Islet precursor cell (in vitro differentiated cells): ENCODE measurements at regions not wholly inside any gene's neighbourhood (a gene's known extent, or its start where the extent isn't known, plus 50 kb on each side); places are given as distances from the start of the nearest gene placed in this dataset.

Source experiments
- DNase-seq: peaks from one replicate; pipeline ENCODE4 v3.0.0-alpha.2; 2018

- DNase-seq: no peak
These were observed 136.6 kb upstream of the ALKAL2 start for GRCh38 chr2:424306-425171.

- peak; percentile 55 for DNase-seq
These were observed 135.6 kb upstream of the ALKAL2 start for GRCh38 chr2:423479-423878.

GRCh38 chr2:422676-423435 is 135.0 kb upstream of the ALKAL2 start:
- DNase-seq: no peak

GRCh38 chr2:421406-421805 is 133.5 kb upstream of the ALKAL2 start:
- no peak for DNase-seq

GRCh38 chr2:419687-420317 is 131.9 kb upstream of the ALKAL2 start:
- DNase-seq: no peak

GRCh38 chr2:417662-418061 is 129.8 kb upstream of the ALKAL2 start:
- no peak for DNase-seq

- no peak for DNase-seq
These were observed 129.1 kb upstream of the ALKAL2 start for GRCh38 chr2:417006-417405.

GRCh38 chr2:415986-416610 is 128.2 kb upstream of the ALKAL2 start:
- no peak for DNase-seq

GRCh38 chr2:409523-409922 is 121.6 kb upstream of the ALKAL2 start:
- DNase-seq: no peak

GRCh38 chr2:407630-408029 is 119.7 kb upstream of the ALKAL2 start:
- no peak for DNase-seq

- no peak for DNase-seq
These were observed 119.0 kb upstream of the ALKAL2 start for GRCh38 chr2:406876-407275.

- DNase-seq: peak; percentile 23
These were observed 118.3 kb upstream of the ALKAL2 start for GRCh38 chr2:406231-406630.

GRCh38 chr2:404581-404980 is 116.7 kb upstream of the ALKAL2 start:
- peak; percentile 4 for DNase-seq

- DNase-seq: peak; percentile 6
These were observed 115.8 kb upstream of the ALKAL2 start for GRCh38 chr2:403682-404081.

- peak; percentile 10 for DNase-seq
These were observed 114.8 kb upstream of the ALKAL2 start for GRCh38 chr2:402721-403120.

- DNase-seq: no peak
These were observed 114.3 kb upstream of the ALKAL2 start for GRCh38 chr2:402206-402605.

- no peak for DNase-seq
These were observed 113.3 kb upstream of the ALKAL2 start for GRCh38 chr2:401019-401679.

GRCh38 chr2:397926-398325 is 110.0 kb upstream of the ALKAL2 start:
- DNase-seq: no peak

- DNase-seq: no peak
These were observed 109.6 kb upstream of the ALKAL2 start for GRCh38 chr2:397521-397920.

GRCh38 chr2:396903-397302 is 109.0 kb upstream of the ALKAL2 start:
- no peak for DNase-seq

- DNase-seq: no peak
These were observed 108.0 kb upstream of the ALKAL2 start for GRCh38 chr2:395886-396285.
